Ishikawa (cell line): ENCODE measurements at regions not wholly inside any gene's neighbourhood (a gene's known extent, or its start where the extent isn't known, plus 50 kb on each side); places are given as distances from the start of the nearest gene placed in this dataset.

ENCODE experiments used
- CEBPB ChIP-seq: IDR thresholded peaks from 2 replicates; pipeline ENCODE4 v1.6.1; 2012
- CREB1 ChIP-seq: IDR thresholded peaks from 2 replicates; pipeline ENCODE4 v1.6.1; 2012; ENCODE audit warnings: low read depth
- EGR1 ChIP-seq: IDR thresholded peaks from 2 replicates; pipeline ENCODE4 v1.6.1; 2012
- EP300 ChIP-seq: IDR thresholded peaks from 2 replicates; pipeline ENCODE4 v1.6.1; 2012; ENCODE audit warnings: borderline replicate concordance
- FOXM1 ChIP-seq: IDR thresholded peaks from 2 replicates; pipeline ENCODE4 v1.6.1; 2012; ENCODE audit warnings: low read depth, borderline replicate concordance
- NFIC ChIP-seq: IDR thresholded peaks from 2 replicates; pipeline ENCODE4 v1.6.1; 2012
- RAD21 ChIP-seq: IDR thresholded peaks from 2 replicates; pipeline ENCODE4 v1.6.1; 2012; ENCODE audit warnings: low read depth
- REST ChIP-seq: IDR thresholded peaks from 2 replicates; pipeline ENCODE4 v1.6.1; 2012; ENCODE audit warnings: low read depth, mild to moderate bottlenecking
- TAF1 ChIP-seq: IDR thresholded peaks from 2 replicates; pipeline ENCODE4 v1.6.1; 2012; ENCODE audit warnings: low read depth, mild to moderate bottlenecking
- TCF12 ChIP-seq: IDR thresholded peaks from 2 replicates; pipeline ENCODE4 v1.6.1; 2012; ENCODE audit warnings: low read depth
- TEAD4 ChIP-seq: IDR thresholded peaks from 2 replicates; pipeline ENCODE4 v1.6.1; 2012
- USF1 ChIP-seq: IDR thresholded peaks from 2 replicates; pipeline ENCODE4 v1.6.1; 2012
- YY1 ChIP-seq: IDR thresholded peaks from 2 replicates; pipeline ENCODE4 v1.6.1; 2012; ENCODE audit warnings: low read depth
- ZBTB7A ChIP-seq: IDR thresholded peaks from 2 replicates; pipeline ENCODE4 v1.6.1; 2012; ENCODE audit warnings: low read depth
- TF ChIP-seq, protein P1 (sequence below): IDR thresholded peaks from 2 replicates; pipeline ENCODE4 v1.6.1; 2012

DNA sequence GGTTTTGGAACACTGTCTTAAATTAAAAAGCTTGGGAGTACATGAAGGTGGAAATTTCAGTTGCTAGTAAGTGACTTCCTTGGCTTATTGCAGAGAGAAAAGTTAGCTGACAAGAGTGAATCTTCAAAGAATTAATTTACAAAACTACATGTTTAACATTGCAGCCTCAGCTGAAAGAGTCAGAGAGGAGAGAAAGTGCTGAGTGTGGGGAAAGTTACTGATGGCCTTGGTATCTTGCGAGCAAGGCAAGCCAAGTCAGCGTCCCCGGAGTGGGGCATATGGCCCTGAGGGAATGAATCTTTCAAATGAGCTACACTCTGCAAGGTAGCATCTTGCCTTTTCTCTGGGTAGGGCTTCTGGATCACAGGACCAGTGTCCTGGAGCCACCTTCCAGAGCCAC lies 131.3 kb downstream of the LPIN1 start:
- TF ChIP-seq EP300 (no peak), EGR1 (no peak), TEAD4 (no peak), CEBPB (no peak), RAD21 (no peak), USF1 (no peak), TAF1 (no peak), YY1 (no peak), ZBTB7A (no peak), TCF12 (no peak), CREB1 (no peak), FOXM1 (no peak), REST (no peak), NFIC (no peak)
- TF ChIP-seq, protein P1, sequence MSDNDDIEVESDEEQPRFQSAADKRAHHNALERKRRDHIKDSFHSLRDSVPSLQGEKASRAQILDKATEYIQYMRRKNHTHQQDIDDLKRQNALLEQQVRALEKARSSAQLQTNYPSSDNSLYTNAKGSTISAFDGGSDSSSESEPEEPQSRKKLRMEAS = no peak

DNA sequence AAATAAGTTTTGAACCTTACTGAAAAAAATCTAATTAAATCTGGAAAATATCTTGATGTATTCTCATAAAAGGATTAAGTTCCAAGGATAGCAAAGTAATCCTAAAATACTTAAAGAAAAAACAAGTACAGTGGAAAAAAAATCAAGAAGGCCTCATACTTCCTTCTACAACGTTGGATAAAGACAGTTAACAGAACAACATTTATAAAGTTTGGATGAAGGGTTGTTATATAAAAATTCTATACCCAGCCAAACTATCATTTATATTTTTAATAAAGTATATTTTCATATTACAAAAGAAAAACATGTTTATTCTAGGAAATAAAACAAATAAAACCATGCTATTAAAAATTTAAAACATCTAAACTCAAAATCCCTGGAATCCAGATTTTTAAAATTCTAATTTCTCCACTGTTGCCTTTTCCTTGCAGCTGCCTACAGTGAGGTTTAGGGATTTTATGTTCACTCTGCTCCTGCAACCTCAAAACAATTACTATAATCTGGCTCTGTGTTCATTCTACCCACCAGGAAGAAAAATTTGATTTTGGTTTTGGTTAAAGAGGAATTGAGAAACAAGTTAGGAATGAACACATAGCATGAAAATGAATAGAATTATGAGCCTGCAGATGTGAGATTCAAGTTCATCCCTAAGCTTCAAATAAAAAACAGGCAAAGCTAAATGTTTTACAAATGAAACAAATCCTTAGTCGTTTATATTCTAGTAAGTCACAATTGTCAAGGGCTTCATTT lies 142.8 kb downstream of the LPIN1 start:
- TF ChIP-seq TCF12 (no peak), EGR1 (no peak), CEBPB (no peak), EP300 (no peak), NFIC (no peak), TEAD4 (no peak), YY1 (no peak), USF1 (no peak), CREB1 (no peak), FOXM1 (no peak), TAF1 (no peak), RAD21 (no peak), ZBTB7A (no peak), REST (no peak)
- TF ChIP-seq, protein P1 = no peak

DNA sequence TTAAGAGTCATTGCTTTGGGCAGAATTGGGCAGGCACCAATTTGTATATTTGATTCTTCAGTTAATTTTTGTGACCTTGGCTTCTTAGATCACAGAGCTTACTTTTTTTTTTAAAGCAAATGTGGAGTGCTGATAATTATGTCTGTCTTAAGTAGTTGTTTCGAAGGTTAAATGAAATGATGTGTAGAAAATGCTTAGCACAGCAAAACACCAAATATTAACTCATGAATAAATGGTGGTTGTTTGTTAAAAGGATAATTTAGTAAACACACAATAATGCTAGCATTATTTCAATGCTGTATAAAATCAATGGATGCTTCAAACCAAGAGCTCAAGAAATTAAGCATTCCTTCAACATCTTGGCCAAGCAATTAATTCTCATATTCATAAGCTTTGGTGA lies 143.4 kb downstream of the LPIN1 start:
- TF ChIP-seq CEBPB = no peak

DNA sequence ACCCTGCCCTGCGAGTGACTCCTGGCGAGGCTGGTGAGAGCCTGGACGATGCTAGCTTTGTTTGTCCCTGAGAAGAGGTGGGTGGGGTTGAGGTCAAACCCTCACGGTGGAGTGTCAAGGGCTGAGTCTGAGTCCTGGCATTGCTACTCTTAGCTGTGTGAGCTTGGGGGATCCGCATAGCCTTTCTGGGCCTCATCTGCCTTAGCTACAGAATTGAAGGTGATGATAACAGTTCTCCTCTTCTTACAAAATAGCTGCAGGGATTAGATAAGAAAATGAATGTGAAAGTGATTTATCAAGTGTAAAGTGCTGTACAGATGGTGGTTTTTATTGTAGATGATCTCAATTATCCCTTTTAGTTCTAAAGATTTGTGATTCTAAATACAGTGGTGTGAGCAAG lies 144.6 kb downstream of the LPIN1 start:
- TF ChIP-seq ZBTB7A (no peak), EP300 (no peak), TCF12 (no peak), CEBPB (no peak), CREB1 (no peak), TAF1 (no peak), RAD21 (no peak), FOXM1 (no peak), EGR1 (no peak), TEAD4 (no peak), USF1 (no peak), YY1 (no peak), REST (no peak), NFIC (no peak)
- TF ChIP-seq, protein P1 = no peak
